GM21619 (cell line): ENCODE measurements at regions not wholly inside any gene's neighbourhood (a gene's known extent, or its start where the extent isn't known, plus 50 kb on each side); places are given as distances from the start of the nearest gene placed in this dataset.

Experiments used
- ATAC-seq: cut with Tn5 transposase; IDR thresholded peaks from one replicate; pipeline ENCODE4 v1.9.1; 2021; ENCODE audit not compliant: unreplicated experiment

DNA sequence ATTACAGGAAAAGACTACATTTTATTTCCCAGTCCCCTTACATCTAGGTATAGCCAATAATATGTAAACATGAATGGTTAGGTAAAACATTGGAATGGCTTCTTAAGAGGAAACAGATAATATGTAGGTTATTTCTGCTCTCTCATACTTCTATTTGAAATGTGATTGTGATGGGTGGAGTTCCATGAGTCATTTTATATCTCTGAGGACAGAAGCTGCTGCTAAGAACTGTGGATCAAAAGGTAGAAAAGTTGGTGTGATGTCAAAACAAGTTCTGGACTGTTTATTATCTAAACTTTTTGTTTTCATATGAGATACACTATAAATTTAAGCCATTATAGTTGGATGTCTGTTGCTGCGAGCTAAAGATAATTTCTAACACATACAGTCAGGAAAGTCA is 799.4 kb upstream of the TENM4 start:
- no peak for ATAC-seq

DNA sequence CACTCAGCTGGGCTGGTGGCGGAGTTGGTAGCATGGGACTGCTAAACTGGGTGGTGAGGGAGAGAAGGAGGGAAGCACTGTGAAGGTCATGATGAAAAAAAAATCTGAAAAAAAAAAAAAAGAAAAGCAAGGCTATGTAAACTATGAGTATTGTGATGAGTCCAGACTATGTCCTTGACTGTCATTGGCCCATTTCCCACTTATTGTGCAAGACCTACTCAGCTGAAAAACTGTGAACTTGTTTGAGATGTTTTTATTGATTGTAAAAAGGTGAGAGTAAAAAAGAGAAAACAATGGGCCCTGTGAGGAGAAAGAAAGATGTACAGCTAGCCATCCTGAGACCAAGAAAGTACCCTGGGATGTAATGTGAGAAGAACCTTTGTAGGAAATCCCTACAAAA is 798.4 kb upstream of the TENM4 start:
- ATAC-seq: no peak

DNA sequence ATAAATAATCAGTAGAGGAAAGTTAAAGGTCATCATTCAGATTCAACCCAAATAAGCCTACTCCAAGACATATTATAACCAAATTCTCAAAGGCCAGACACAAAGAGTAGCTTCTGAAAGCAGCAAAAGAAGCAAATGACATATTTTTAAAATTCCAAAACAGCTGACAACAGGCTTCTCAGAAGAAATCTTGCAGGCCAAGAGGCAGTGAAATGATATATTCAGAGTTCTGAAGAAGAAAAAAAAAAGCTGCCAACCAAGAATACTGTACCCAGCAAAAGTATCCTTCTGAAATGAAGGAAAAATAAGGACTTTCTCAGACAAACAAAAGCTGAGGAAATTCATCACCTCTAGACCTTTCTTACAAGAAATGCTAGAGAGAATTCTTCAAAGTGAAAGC is 787.1 kb upstream of the TENM4 start:
- ATAC-seq: no peak

DNA sequence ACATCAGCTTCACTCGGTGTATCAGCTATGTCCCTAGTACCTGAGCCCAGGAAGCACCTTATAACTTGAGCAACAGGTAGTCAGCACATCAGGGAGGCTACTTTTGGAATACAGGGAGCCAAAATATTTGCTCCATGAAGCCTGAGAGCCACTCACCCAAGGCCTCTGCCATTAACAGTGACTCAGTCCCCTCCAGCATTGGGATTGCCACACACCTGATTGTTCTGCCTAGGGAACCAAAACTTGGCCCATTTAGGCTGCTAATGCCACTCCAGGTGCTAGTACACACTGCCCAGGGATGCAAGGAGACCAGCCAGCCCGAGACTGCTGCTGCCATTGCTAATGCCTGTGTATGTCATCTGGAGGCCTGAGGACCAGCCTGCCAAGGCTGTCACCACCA is 773.6 kb upstream of the TENM4 start:
- no peak for ATAC-seq

DNA sequence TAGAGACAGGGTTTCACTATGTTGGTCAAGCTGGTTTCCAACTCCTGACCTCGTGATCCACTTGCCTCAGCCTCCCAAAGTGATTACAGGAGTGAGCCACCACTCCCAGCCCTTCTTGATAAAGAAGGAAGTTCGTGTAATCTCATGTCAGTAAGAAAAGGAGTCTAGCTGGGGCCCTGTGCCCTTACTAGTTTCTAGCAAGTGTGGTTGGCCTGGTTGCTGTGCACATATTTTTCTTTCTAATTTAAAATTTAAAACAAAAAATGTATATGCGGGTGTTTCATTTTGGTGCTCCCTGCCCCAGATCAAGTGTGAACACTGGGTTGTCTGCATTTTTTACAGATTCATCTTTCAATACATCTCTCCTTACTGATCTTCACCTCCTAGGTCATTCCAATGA is 770.8 kb upstream of the TENM4 start:
- no peak for ATAC-seq

DNA sequence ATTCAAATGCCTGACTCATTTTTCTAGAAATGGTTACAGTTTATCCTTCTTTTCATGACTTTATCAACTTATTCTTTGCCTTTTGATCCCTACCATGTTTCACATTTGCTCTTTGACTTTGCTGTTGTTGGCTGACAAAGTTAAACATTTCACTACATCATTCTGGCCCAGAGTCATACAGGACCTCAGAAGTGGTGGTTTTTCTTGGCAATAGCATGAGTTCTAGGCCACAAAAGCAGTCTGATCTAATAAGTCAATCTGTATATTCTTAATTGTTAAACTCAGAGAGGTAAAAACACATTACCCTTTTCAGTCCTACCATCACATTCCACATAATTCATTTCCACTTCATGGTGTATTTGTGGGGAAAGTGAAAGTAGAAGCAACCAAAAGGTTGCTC is 763.2 kb upstream of the TENM4 start:
- no peak for ATAC-seq

DNA sequence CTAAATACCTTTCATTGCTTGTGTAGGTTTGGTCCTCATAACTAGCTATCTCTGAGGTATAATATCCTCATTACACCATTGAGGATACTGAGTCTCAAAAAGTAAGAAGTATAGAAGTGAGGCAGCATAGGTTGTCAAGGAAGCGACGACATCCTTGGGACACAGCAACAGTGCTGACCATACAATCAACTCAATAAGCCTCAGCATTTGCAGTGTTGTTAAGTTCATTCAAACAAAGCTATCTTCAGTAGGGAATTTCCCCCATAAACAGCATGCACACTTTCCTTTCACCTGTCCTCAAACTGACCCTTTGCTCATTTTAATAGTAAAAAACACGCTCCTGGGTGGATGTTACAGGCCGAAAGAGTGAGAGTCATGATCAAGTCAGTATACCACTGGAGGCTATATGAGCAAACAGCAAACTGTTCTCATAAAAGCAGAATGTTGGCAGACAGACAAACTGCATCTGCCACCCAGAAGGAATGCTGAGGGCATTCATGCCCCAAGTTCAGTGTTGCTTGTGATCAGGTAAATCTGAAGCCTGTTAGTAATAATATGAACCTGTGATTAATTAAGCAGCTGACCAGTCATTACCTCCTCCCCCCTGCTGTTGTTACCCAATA is 756.2 kb upstream of the TENM4 start:
- ATAC-seq: no peak

DNA sequence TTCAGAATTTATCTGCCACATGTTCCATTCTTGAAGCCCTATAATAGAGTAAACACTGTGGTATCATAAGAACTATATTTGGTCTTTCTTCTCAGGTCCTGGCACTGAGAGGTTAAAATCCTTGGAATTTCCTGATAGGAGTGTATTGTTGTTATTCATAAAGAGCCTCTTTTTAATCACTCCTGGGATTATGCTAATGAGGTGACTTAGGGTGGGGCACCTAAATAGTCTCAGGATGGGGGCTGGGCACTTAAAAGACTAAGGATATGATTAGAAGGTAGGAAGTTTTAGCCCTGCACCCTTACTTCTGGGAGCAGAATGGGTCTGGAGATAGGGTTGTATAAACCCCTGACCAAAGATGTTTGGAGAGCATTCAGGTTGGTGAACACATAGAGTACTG is 755.2 kb upstream of the TENM4 start:
- no peak for ATAC-seq

DNA sequence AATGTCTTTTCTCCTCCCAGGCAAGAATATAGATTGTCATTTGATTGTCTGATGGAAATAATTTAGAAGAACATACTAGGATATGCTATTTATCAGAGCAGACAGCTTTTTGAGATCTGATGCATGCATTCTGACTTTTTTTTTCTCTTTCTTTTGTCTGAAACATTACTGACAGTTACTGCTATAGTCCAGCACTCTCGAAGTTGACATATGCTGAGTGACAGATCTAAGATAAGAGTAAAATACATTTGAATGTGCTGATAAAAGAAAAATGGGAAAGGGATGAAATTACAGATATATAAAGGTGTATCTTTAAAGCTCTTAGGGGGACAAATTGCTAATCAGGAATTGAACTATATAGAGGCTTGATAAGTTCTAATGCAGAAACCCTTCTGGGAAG is 753.8 kb upstream of the TENM4 start:
- no peak for ATAC-seq

DNA sequence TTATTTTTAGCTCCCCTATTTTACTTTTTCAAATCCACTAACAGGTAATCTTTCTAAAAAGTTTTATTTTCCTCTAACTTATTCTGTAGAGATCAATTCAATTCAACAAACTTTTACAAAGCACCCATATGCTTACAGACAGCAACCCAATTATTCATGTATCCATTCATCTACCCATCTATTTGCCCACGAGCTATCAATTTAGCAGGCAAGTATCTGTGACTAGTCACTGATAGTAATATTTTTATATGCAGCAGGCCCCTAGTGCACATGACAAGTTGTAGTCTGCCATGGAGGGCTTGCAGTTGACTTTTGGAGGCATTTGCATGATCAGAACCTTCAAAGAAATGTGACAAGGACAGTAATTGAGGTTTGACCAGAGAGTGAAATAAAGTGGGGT is 753.2 kb upstream of the TENM4 start:
- no peak for ATAC-seq

DNA sequence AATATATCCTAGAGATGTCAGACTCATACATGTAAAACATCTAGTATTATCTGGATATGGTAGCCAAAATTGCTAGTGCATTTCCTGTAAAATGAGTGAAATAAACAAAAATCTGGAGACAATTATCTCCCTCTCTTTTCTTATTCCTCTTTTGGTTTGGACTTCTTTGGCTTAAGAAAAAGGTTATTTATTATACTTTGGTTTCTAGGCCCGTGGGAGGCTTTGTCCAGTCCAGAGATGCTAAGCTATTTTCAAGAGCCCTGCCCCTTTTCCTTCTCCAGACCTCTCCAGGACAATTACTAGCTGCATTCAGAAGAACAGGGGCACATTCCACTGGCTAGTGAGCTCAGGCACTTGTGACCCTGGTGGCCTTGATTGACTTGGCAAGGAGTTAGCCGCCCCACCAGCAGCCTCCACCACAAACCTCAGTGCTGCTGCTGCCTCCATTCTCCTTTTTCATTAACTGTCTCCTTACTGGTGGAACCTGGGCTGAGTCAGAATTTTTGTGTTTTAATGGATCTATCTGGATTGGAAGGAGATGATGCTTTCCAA is 747.3 kb upstream of the TENM4 start:
- no peak for ATAC-seq

DNA sequence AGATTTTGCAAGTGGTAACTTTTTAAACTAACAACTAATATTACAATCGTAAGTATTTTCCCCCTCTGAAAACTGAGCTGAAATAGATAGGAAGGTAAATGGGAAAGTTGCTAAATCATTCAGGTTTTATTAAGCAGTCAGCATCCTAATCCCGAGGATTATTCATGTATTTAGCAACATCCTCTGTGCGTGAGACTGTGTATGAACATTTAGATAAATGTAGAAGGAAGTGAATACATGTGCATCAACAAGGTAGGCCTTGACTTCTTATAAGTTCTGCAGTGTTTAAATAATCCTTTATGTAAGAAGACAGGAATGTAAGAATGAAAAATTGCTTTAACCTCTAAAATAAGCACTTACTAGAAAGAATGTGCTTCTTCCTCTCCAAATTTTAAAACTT is 745.9 kb upstream of the TENM4 start:
- no peak for ATAC-seq

DNA sequence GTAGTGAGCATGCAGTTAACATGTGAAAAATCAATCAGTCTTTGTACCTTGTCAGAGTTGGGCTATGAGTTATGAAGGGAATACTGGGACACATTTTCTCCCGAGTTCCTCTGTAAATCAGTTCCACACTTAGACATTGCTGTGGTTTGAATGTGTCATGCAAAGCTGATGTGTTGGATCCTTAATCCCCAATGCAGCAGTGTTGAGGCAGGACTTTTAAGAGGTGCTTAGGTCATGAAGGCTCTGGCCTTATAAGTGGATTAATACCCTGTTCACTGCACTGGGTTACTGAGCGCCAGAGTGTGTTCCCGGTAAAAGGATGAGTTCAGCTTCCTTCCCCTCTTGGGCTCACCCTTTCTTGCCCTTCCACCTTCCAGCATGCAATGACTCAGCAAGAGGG is 742.1 kb upstream of the TENM4 start:
- no peak for ATAC-seq

DNA sequence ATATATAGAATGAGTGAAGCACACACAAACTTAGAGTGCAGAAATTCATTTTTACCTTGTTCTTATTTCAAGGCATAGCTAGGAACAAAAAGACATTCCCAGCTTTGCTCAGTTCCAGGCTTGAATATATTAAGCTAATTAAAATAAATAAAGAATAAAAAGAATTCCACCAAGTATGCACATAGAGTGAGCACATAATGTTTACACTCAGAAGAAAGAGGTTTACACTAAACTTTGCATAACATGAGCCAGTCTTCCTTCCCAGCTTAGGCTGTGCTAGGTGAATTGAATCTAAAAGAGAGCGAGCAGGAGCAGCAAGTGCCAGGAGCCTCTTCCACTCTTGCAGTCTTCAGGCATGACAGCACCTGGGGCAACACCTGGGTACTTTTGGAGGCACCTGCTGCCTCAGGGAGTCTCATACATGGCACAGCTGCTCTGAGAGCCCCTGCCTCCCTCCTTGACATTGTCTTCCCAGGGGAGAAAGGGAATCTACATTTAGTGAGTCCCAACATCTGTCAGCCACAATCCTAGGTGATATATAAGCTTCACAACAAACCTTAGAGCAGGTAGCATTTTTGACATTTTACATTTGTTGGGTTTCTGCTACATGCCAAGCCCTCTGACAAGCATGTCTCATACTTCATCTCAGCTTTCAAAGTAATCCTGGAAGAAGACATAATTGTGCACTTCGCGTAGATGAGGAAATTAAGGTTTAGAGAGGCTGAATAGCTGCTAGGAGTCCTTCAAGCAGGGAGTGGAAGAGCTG is 732.7 kb upstream of the TENM4 start:
- ATAC-seq: no peak

DNA sequence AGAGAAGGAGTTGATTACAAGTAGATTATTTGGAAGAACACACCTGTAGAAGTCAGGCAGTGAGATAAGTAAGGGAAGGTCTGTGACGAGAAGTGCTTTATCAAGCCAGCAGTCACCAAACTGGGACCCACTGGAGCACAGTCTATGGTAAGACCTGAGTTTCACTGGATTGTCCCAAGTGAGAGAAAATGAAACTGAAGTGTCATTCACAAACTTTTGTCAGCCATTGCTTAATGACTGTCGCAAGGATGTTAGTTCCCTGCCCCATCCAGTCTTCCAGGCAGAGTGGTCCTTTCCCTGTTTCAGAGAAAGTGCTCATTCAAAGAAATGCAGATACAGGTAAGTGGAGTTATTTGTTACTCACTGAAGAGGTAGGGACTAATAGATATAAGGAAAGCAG is 728.0 kb upstream of the TENM4 start:
- ATAC-seq: no peak

DNA sequence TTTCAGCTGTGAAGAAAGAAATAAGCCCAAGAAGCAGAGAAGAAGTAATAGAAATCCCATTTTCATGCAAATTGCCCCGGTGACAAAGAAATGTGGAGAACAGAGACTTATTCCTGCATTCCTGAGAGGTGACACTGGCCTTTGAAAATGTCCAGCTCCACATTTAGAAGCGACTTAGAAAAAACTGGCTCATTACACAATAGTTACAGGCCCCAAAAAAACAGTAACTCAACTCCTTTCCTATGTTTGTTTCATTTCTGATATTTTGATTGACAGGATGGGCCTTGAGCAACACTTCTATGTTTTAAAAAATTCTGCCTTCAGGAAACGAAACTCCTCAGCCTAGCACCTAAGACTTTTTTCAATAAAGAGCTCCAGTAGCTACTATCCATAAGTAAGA is 726.9 kb upstream of the TENM4 start:
- no peak for ATAC-seq

DNA sequence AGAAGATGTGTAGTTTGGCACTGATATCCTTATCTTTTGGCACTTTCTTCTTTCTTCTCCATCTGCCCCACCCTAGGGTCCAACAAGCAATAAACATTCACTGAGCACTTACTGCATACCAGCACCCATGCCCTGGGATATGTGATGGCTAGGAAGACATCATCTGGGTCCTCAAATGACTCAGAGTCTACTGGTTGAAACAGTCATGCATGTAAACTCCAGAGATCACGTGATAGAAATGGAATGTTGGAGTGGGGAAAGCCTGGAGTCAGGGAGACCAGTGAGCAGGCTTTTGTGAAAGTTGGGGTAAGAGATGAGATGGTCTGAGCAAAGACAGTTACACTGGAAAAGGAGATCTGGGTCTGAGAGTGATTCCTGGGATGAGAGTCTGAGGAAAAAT is 724.9 kb upstream of the TENM4 start:
- ATAC-seq: no peak

DNA sequence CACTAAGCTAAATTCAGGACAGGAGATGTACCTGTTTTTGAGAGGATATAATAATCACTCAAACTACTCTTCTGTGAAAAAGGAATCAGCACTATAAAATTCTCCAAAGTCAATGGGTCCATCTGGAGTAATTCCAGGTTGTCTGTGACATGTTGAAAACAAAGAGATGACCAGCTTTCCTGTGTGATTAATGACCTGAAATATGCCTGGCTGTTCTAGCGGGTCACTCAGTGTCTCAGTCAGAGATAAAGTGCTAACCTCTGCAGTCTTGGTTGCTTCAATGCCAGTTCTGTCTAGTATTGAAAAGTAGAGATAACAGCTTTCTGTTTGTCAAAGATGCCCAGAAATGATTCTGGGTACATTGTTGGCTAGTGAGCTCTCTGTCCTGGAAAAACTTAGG is 722.6 kb upstream of the TENM4 start:
- no peak for ATAC-seq

DNA sequence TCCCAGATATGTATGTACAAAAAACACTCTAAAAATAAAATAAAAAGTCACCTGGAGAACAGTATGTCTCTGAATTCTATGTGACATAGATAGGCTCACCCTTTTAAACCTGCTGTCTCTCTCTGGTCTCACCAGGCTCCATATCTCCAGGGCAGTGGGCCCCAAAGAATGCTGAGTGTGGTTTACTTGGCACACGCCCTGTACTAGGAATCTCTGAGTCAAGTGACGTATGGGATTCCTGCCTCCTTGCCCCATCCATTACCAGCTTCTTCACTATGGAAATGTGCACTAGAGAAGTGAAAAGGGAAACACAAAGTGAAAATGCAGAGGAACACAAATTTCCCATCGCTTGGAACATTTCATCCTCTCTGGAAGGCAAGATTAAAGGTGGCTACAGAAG is 722.2 kb upstream of the TENM4 start:
- no peak for ATAC-seq

DNA sequence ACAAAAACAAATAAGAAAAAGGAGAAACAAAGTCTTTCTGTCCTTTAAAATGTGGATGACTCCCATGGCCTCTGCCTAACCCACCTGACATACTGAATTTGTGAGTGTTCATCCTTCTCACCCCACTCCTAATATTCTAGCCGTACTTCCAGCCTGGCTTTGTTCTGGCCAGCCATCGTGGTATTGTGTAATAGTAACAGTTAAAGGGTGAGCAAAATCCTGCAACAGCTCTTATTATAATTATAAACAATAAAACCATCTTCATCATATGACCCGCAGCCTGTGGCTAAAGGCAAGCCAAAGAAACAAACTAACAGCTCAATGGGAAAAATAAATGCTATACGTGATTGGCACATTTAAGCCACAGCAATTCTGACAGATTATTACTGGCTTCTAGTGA is 721.6 kb upstream of the TENM4 start:
- ATAC-seq: no peak

DNA sequence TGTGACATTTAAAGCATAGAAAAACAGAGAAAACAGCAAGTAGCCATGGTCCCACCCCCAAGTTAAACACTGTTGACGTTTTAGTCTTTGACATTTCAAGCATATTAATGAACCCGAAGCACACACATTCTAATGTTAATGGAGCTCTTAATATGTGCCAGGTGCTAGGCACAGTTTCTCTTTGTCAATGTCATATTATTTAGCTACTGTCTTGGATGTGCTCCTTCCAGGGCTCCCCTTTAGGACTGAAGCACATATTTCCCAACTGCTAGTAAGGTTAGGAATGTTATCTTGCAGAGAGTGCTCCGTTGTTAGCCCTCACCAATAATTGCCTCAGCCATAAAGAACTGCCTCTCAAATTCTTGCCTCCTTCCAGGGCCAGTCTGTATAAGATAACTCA is 716.6 kb upstream of the TENM4 start:
- no peak for ATAC-seq

DNA sequence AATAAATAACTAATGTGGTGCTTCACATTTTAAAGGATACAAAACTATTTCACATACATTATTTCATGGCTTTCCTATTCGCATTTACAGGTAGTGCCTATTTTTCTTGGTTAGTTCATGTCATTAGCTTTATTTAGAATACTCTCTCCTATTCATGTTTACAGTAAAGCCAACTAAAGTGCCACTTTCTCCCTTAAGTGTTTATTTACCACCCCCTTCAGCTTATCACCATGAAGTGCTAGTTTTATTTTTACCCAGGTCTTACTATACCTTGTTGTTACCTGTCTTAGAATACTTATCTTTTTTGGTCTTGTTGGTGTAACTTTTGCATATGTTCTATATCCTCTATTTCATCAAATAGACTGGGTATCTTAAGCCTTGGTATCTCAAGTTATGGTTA is 715.2 kb upstream of the TENM4 start:
- ATAC-seq: no peak
